GM19397 (cell line): ENCODE measurements at regions not wholly inside any gene's neighbourhood (a gene's known extent, or its start where the extent isn't known, plus 50 kb on each side); places are given as distances from the start of the nearest gene placed in this dataset.

Experiments used
- ATAC-seq: cut with Tn5 transposase; IDR thresholded peaks from one replicate; pipeline ENCODE4 v1.9.1; 2021; ENCODE audit warnings: mild to moderate bottlenecking, moderate library complexity; ENCODE audit not compliant: unreplicated experiment

DNA sequence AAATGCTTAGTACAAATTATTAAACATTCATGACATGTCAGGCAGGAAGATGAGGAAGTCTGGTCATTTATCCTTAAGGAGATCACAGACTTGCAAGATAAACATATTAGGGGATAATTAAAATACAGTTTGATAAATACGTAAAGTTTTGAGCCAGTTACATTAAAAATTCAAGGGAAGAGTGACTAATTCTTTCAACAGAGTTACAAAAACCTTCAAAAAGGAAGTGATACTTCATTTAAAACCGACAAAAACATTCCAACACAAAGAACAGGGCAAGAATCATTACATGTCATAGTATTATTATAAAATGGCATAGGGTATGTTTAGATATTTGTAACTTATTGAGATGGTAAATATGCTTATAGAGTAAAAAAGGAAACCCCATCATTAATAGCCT, 636.0 kb downstream of the NR4A2 start:
- ATAC-seq = no peak

- ATAC-seq = no peak
These were observed 637.0 kb downstream of the NR4A2 start for GRCh38 chr2:155695505-155695904.

DNA sequence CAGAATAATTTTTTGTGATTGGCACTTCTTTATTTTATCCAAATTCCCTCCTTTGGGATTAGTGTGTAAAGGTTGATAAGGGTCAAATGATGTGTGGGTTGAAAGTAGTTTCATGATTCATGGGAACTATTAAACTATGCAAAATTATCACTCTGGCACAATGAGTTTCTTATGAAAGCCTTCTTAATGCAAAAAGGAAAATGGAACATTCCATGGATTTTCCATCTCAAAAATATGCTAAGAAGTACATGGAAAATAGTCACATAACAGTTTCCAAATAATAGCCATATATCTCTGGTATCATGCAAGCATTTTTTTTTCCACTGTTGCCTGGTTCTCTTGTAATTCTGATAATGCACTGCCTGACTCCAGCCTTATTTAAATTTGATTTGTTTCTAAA, 639.7 kb downstream of the NR4A2 start:
- no peak for ATAC-seq

GRCh38 chr2:155692106-155692505, 640.4 kb downstream of the NR4A2 start:
- ATAC-seq = no peak

DNA sequence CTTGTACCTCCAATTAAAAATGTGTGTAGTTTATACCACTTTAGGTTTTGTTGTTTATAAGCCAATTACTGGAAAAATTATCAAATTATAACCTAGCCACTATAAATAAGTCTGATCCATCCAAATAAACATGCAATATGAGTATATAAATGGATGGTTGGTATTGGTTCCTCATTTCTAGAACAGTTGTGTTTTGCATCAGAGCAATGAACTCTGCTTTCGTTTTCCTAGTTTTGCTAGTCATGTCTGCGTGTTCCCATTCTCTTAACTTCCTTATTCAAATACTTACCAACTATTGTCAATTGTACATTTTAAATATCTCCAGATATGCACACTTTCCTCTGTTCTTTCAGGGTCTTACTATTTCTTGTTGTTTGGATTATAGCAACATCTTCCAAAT, 641.7 kb downstream of the NR4A2 start:
- peak; percentile 66 for ATAC-seq

DNA sequence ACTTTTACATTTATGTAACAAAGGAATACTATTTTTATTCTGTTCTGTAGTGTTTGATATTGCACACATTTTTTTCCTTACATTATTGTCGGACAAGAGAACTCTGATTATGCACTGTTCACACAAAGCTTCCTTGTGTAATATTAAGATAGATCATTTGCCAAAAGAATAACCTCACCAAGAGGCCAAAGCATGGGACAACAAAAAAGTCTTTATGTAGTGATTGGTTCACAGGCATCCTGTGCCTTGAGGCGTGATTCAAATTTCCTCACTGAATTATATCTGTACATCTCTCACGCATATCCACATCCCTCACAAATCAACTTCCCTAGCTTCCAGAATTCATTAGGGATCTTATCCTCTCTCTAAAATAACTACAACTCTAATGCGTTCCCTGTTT, 642.7 kb downstream of the NR4A2 start:
- no peak for ATAC-seq

GRCh38 chr2:155687181-155687580, 645.3 kb downstream of the NR4A2 start:
- ATAC-seq = no peak

DNA sequence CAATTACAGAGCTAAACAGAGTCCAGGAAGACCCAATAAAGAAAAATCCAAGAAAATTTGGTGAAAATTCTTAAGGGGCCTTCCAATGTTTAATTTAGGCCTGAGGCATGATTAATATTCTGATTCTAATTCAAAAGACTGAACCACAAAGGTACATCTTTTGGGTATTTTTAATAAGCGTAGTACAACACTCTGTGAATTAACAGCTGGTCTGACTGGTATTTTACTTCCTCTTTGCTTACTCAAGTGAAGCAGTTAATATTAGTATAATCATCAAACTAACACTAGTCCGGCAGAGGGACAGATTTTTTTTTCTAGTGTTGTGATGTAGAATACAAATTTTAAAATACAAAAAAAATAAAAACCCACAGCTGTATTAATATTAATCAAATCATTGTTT, 652.9 kb downstream of the NR4A2 start:
- ATAC-seq = peak; percentile 60

DNA sequence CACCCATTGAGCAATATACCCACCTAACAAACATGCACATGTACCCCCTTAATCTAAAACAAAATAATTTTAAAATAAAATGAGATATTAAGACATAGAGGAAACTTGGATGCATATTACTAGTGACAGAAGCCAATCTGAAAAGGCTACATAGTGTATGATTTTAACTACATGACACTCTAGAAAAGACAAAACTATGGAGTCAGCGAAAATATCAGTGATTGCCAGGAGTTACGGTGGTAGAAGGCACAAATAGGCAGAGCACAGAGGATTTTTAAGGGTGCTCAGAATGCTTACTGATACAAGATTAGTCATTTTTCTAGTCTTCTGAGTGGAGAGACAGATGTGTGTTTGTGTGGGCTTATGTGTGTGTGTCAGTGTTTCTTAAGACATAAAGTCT, 656.6 kb downstream of the NR4A2 start:
- ATAC-seq = no peak

DNA sequence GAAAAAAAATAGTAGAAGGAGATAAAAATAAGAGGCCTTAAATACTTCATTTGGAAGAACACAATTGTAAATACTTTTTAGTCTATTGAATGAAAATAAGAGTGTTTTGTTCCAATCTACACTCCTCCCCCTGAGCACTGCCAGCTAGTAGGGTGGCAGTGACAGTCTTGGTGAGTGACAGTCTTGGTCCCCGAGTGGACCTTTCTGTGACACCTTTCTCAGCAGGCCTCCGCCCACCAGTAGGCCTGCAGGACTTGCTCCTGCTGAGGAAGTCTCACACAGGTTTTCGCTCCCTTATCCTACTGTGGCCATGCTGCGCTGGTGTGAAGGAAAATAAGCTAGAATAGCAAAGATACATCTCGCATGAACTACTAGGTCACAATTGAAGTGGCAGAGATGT, 666.8 kb downstream of the NR4A2 start:
- ATAC-seq = no peak

DNA sequence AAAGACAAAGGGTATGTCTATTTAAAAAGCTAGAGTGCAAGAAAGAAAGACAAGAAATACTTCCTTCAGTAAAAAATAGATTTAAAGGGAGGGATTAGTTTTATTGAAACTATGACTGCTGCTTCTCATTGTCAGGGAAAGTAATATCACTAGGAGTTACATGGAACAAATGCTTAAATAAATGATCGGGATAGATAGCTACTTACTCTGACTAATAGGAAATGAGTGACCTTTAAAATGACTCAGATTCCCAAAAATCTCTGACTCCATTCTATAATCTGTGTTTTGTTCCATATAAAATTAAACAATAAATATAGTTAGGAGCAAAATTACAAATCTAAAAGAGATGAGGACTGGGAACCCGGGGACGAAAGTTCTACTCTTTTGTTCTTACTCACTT, 669.3 kb downstream of the NR4A2 start:
- ATAC-seq = no peak

- ATAC-seq = no peak
These were observed 670.3 kb downstream of the NR4A2 start for GRCh38 chr2:155662224-155662623.

GRCh38 chr2:155653176-155653575, 679.3 kb downstream of the NR4A2 start:
- no peak for ATAC-seq

DNA sequence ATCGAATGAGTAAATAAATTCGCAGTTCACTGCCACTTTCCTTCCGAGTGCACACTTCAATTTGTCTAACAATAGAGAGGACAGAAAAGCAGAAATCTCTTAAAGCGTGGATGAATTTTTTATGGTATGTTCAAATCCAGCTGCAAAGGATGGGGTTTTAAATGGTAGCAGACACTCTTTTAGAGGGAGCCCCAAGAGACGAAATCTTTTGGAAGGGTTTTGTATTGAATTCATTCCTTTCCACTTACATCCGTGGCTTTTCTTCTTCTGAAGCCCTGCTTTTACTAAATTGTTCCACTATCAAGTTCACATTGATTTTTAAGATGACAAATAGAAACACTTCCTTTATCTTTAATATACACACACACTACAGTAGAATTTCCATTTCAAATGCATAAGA, 680.7 kb downstream of the NR4A2 start:
- no peak for ATAC-seq

DNA sequence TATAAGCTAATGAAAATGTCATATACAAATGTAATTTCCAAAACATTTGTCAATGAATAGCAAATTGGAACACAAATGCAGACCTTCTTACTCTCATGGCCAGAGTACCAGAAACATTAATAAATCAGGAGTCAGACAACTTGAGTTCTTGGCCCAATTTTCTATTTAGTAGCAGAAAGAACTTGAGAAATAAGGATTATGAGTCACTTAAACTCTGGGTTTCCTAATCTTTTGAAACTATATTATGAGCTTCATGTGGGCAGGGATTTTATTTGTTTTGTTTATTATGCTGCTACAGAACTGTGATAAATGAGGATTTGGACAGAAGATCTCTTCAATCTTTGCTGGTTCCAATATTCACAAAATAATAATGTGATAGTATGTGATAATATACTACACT, 686.7 kb downstream of the NR4A2 start:
- no peak for ATAC-seq

DNA sequence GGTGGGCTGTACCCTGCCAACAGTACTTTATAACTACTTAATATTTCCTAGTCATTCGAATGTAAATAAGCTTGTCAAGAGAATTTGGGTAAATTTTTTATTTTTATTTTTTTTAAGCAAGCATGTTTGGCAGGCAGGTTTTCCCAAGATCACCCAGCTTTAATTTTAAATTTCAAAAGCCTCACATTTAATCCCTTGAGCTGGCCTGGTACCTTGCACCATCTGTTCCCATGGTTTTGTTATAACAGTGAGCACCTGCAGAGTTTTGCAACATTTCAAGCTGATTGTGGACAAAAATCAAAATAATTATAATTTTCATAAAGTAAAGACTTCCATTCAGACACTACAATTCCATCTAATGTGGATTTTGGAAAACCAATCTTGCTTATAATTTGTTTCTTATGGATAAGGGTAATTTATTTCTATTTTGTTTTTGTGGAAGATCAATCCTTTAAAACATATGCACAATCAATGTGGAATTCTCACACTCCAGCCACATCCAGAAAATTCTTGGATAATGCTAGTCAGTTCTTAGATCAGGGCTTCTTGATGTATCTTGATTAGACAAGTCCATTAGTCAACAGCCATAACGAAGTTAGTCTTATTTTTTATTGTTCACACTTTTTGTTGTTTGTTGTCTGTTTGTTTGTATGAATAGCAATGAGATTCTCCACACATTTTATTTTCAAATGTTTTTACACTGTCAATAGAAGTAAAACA, 689.3 kb downstream of the NR4A2 start:
- ATAC-seq = no peak

- ATAC-seq = no peak
These were observed 698.5 kb downstream of the NR4A2 start for GRCh38 chr2:155633887-155634570.

GRCh38 chr2:155633060-155633839, 699.3 kb downstream of the NR4A2 start:
- ATAC-seq = no peak

GRCh38 chr2:155630760-155631159, 701.8 kb downstream of the NR4A2 start:
- ATAC-seq = no peak

GRCh38 chr2:155622443-155622842, 710.1 kb downstream of the NR4A2 start:
- ATAC-seq = no peak

- ATAC-seq = no peak
These were observed 731.4 kb downstream of the NR4A2 start for GRCh38 chr2:155600914-155601760.
